ENCODE measurements at regions not wholly inside any gene's neighbourhood (a gene's known extent, or its start where the extent isn't known, plus 50 kb on each side); places are given as distances from the start of the nearest gene placed in this dataset.
"Not testable (repeated sequence)": the region's sequence is repeated elsewhere in the genome, so short reads cannot be mapped to it uniquely, and the experiment has no call there.

GRCh38 chrX:122279746-122280145 lies 904.3 kb upstream of the GRIA3 start:
- no CpG with 5 or more reads among the region's 1 CpG for WGBS (ENCODE audit: insufficient coverage)
- no peaks in the 10 kb centered on the region for H3K4me1 ChIP-seq (ENCODE audit: control insufficient read depth in 2 of 2, insufficient read depth in 2 of 2, low read length in 2 of 2)
- DNase-seq, result no peak
- Mint-ChIP-seq H3K27me3 (no peaks in the 10 kb centered on the region), H3K9me3 (ENCODE audit: insufficient read depth) (no peaks in the 10 kb centered on the region), H3K4me1 (no peaks in the 10 kb centered on the region), H3K4me3 (no peak overlapping the region), H3K27ac (no peak overlapping the region)
- no peaks in the 10 kb centered on the region for H3K9me3 ChIP-seq (ENCODE audit: control extremely low read depth in 1 of 3, control insufficient read depth in 2 of 3, insufficient read depth in 1 of 3, low read length in 2 of 3)
- no peak overlapping the region for H3K4me2 ChIP-seq (replicated peaks; ENCODE audit: low read depth, low read length, poor library complexity, severe bottlenecking)
- CTCF ChIA-PET, result no interaction called here
- H4K20me1 ChIP-seq (ENCODE audit: control insufficient read depth, insufficient read depth, low read length, poor library complexity, severe bottlenecking), result no peaks in the 10 kb centered on the region
- no peak for TF ChIP-seq EZH2 (IDR thresholded peaks at IDR 0.05; ENCODE audit: borderline replicate concordance, insufficient read depth, low read depth, low read length, poor library complexity, severe bottlenecking)
- TF ChIP-seq, protein P1, sequence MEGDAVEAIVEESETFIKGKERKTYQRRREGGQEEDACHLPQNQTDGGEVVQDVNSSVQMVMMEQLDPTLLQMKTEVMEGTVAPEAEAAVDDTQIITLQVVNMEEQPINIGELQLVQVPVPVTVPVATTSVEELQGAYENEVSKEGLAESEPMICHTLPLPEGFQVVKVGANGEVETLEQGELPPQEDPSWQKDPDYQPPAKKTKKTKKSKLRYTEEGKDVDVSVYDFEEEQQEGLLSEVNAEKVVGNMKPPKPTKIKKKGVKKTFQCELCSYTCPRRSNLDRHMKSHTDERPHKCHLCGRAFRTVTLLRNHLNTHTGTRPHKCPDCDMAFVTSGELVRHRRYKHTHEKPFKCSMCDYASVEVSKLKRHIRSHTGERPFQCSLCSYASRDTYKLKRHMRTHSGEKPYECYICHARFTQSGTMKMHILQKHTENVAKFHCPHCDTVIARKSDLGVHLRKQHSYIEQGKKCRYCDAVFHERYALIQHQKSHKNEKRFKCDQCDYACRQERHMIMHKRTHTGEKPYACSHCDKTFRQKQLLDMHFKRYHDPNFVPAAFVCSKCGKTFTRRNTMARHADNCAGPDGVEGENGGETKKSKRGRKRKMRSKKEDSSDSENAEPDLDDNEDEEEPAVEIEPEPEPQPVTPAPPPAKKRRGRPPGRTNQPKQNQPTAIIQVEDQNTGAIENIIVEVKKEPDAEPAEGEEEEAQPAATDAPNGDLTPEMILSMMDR (IDR thresholded peaks at IDR 0.05), result no peak
- ATAC-seq (ENCODE audit: low read depth), result no peak
- H3K79me2 ChIP-seq (ENCODE audit: control insufficient read depth, insufficient read depth, low read length), result no peaks in the 10 kb centered on the region
- H3K4me3 ChIP-seq (ENCODE audit: control extremely low read depth in 1 of 5, extremely low read depth in 1 of 5, insufficient read depth in 1 of 5, low read depth in 2 of 5, low read length in 4 of 5), result no peak overlapping the region
- intact Hi-C loops (cut with micrococcal nuclease), result no loop called here
- POLR2A ChIA-PET, result no interaction called here
- no peaks in the 10 kb centered on the region for H3K27me3 ChIP-seq (replicated peaks in 1 of 4; ENCODE audit: control extremely low read depth in 1 of 4, control insufficient read depth in 3 of 4, insufficient read depth in 4 of 4, low read length in 3 of 4)
- no peak overlapping the region for H3K9ac ChIP-seq (ENCODE audit: low read length)
- H3K36me3 ChIP-seq (replicated peaks in 1 of 2; ENCODE audit: control extremely low read depth in 1 of 2, control insufficient read depth in 1 of 2, extremely low read depth in 1 of 2, insufficient read depth in 2 of 2, low read length in 1 of 2), result no peaks in the 10 kb centered on the region
- no peak overlapping the region for H3K27ac ChIP-seq (ENCODE audit: low read length in 2 of 2)
- no peak overlapping the region for H2AFZ ChIP-seq (ENCODE audit: insufficient read depth, low read depth, low read length, poor library complexity, severe bottlenecking)

GRCh38 chrX:122299822-122300221 lies 884.3 kb upstream of the GRIA3 start:
- H3K27ac ChIP-seq (ENCODE audit: low read length in 2 of 2); H3K9ac ChIP-seq (ENCODE audit: low read length); H2AFZ ChIP-seq (ENCODE audit: insufficient read depth, low read depth, low read length, poor library complexity, severe bottlenecking); ATAC-seq (ENCODE audit: low read depth); H3K27me3 ChIP-seq (replicated peaks in 1 of 4; ENCODE audit: control extremely low read depth in 1 of 4, control insufficient read depth in 3 of 4, insufficient read depth in 4 of 4, low read length in 3 of 4); DNase-seq; H3K27ac Mint-ChIP-seq; H3K4me1 ChIP-seq (ENCODE audit: control insufficient read depth in 2 of 2, insufficient read depth in 2 of 2, low read length in 2 of 2); POLR2A ChIA-PET; H3K36me3 ChIP-seq (replicated peaks in 1 of 2; ENCODE audit: control extremely low read depth in 1 of 2, control insufficient read depth in 1 of 2, extremely low read depth in 1 of 2, insufficient read depth in 2 of 2, low read length in 1 of 2); H3K4me3 ChIP-seq (ENCODE audit: control extremely low read depth in 1 of 5, extremely low read depth in 1 of 5, insufficient read depth in 1 of 5, low read depth in 2 of 5, low read length in 4 of 5); H3K9me3 Mint-ChIP-seq (ENCODE audit: insufficient read depth); H3K4me1 Mint-ChIP-seq; H4K20me1 ChIP-seq (ENCODE audit: control insufficient read depth, insufficient read depth, low read length, poor library complexity, severe bottlenecking); H3K27me3 Mint-ChIP-seq; CTCF ChIA-PET; H3K9me3 ChIP-seq (ENCODE audit: control extremely low read depth in 1 of 3, control insufficient read depth in 2 of 3, insufficient read depth in 1 of 3, low read length in 2 of 3); H3K4me3 Mint-ChIP-seq; H3K79me2 ChIP-seq (ENCODE audit: control insufficient read depth, insufficient read depth, low read length); H3K4me2 ChIP-seq (replicated peaks; ENCODE audit: low read depth, low read length, poor library complexity, severe bottlenecking); intact Hi-C loops (cut with micrococcal nuclease): not testable (repeated sequence)
- 86% methylated on average over 2 of the region's 5 CpGs for WGBS (ENCODE audit: insufficient coverage)

Measured in B cell (primary cell).